Effector memory CD8-positive, alpha-beta T cell (primary cell): ENCODE measurements at regions not wholly inside any gene's neighbourhood (a gene's known extent, or its start where the extent isn't known, plus 50 kb on each side); places are given as distances from the start of the nearest gene placed in this dataset.

Experiments used
- ATAC-seq: fragments of 150-1000 bp; cut with Tn5 transposase; replicated peaks from 2 replicates; pipeline ENCODE4 v1.10.0; 2021; ENCODE audit warnings: mild to moderate bottlenecking, moderate library complexity
- DNase-seq, 3 experiments: peaks; one replicate each; pipeline ENCODE4 v3.0.0; 2021
- H3K27ac Mint-ChIP-seq, 2 donors: one replicate each; pipeline ENCODE4 v1.8.0; 2022; ENCODE audit warnings: mild to moderate bottlenecking in 2 of 2, mixed read lengths in 2 of 2, moderate library complexity in 2 of 2
- H3K27me3 Mint-ChIP-seq, 2 donors: one replicate each; pipeline ENCODE4 v1.8.0; 2022; ENCODE audit warnings: mixed read lengths in 2 of 2
- H3K36me3 Mint-ChIP-seq: one replicate; pipeline ENCODE4 v1.8.0; 2022; ENCODE audit warnings: mild to moderate bottlenecking, moderate library complexity, mixed read lengths; ENCODE audit not compliant: insufficient read depth
- H3K4me1 Mint-ChIP-seq, 2 donors: one replicate each; pipeline ENCODE4 v1.8.0; 2022; ENCODE audit warnings: low read depth in 2 of 2, mixed read lengths in 2 of 2
- H3K4me3 Mint-ChIP-seq, 2 donors: one replicate each; pipeline ENCODE4 v1.8.0; 2022; ENCODE audit warnings: mild to moderate bottlenecking in 2 of 2, mixed read lengths in 2 of 2, moderate library complexity in 2 of 2
- H3K9me3 Mint-ChIP-seq, 2 donors: one replicate each; pipeline ENCODE4 v1.8.0; 2022; ENCODE audit warnings: mixed read lengths in 2 of 2

DNA sequence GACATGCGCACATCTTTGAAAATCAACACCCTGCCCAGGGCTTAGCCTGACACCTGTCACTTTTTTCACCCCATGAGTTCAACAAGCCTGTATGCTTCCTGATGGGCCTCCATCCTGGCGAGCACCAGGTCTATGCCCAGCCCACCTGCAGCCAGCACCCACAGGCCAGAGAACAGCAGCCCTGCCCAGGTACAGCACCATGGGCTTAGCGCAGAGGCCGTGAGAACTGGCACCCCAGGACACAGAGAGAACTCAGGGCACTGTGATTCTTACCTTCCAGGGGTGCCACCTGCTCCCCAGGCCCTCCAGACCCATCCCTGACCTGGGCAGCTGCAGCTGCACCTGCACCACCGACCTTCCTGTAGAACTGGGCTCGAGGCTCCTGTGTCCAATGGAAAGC lies 536.6 kb downstream of the TCERG1L start:
- Mint-ChIP-seq H3K4me1 (no peaks in the 10 kb centered on the region), H3K9me3 (peaks cover 0 to 1% of the 10 kb centered on the region in 2 donors), H3K4me3 (no peak overlapping the region), H3K27ac (no peak overlapping the region), H3K36me3 (peaks cover 3% of the 10 kb centered on the region), H3K27me3 (peaks cover 0 to 9% of the 10 kb centered on the region in 2 donors)
- ATAC-seq, result no peak
- DNase-seq, result no peak

DNA sequence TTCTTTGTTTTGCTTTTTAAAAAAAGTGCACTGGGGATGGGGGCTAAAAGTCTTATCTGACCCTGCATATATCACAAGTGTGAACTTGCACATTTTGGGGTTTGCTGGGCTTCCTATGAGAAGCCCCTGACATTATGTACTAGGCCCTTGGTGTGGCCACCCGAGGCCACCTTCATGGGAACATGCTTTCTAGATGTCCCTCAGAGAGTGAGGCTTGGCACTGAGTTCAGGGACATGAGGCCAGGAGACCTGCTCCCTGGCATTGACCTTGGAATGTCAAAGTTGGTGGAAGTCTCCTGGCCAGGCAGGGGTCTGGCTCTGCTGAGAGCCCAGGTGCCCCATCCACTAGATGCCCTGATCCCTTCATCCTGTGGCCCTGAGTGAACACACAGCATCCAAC lies 536.2 kb downstream of the TCERG1L start:
- H3K4me1 Mint-ChIP-seq, result no peaks in the 10 kb centered on the region

DNA sequence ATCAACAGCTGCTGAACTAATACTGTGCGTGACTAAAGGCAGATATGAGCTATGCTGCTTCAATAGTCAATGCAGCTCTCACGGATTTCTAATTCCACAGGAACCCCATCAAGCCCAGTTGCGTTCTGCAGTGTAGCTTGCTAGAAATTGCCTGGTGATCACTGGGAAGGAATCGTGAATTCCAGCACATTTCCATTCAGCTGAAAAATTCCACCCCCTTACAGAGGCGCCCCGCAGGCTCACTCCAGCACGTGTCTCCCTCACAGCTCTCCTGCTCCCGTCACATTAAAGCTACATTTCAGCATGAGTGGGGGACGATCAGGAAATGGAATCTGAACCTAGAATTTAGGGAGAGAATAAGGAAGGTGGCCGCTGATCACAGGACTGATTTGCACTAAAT lies 534.8 kb downstream of the TCERG1L start:
- DNase-seq (no peak), ATAC-seq (no peak)
- Mint-ChIP-seq H3K27me3 (peaks cover 0 to 9% of the 10 kb centered on the region in 2 donors), H3K4me3 (no peak overlapping the region), H3K27ac (no peak overlapping the region), H3K36me3 (peaks cover 3% of the 10 kb centered on the region), H3K4me1 (no peaks in the 10 kb centered on the region), H3K9me3 (peaks cover 0 to 3% of the 10 kb centered on the region in 2 donors)

More for the DNA sequence above, 536.2 kb downstream of the TCERG1L start:
- no peak overlapping the region for H3K27ac Mint-ChIP-seq
- no peak for DNase-seq
- peaks cover 3% of the 10 kb centered on the region for H3K36me3 Mint-ChIP-seq
- no peak for ATAC-seq
- peaks cover 0 to 1% of the 10 kb centered on the region in 2 donors for H3K9me3 Mint-ChIP-seq
- H3K27me3 Mint-ChIP-seq, result peaks cover 0 to 9% of the 10 kb centered on the region in 2 donors
- H3K4me3 Mint-ChIP-seq, result no peak overlapping the region

DNA sequence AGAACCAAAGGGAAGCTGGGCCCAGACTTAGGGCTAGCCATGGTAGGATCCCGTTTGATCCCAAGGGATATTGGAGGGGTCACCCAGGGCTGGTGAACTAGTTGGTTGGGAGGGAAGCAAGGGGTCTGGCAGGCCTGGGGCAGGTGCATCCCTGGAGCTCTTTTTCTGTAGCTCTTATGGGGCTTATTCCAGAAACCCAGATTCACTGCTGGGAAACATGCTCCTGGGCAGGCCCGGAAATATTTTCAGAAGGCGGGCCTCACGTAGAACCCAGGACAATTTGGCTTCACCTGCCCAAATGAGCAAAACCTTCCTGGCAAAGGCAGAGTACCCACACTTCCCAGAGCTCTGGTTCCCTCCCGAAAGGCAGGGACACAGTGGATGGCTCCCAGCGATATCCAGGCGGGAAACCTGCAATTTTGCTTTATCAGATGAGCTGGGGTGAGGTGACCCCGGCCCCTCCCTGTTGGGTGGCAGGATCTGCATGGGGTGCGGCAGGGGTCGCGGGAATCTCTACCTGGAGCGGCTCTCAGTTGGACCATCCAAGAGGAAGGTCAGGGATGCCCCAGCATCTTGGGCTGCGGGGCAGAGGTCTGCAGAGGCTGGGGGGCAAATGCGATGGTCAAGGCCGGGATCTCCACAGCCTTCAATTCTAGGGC lies 533.9 kb downstream of the TCERG1L start:
- H3K36me3 Mint-ChIP-seq, result peaks cover 3% of the 10 kb centered on the region
- no peak overlapping the region for H3K27ac Mint-ChIP-seq
- H3K27me3 Mint-ChIP-seq, result peaks cover 0 to 9% of the 10 kb centered on the region in 2 donors

DNA sequence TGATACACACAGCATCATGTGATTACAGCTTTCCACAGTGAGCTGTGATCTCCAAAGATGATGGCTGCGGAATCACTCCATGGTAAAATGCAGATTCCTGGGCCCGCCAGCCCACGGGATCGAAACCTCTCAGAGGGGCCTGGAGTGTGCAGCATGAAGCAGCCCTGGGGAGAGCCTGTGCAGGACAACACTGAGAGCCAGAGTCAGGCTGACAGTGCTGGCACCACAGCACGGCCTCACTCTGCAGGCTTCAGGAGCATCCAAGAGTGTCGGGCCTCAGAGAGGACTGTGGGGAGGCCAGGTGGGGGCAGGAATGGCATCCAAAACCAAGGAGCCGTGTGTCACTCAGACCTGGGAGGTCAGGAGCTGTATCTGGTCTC lies 533.4 kb downstream of the TCERG1L start:
- Mint-ChIP-seq H3K27me3 (peaks cover 0 to 9% of the 10 kb centered on the region in 2 donors), H3K4me3 (no peak overlapping the region), H3K4me1 (no peaks in the 10 kb centered on the region), H3K27ac (no peak overlapping the region), H3K9me3 (peaks cover 0 to 3% of the 10 kb centered on the region in 2 donors), H3K36me3 (peaks cover 3% of the 10 kb centered on the region)
- ATAC-seq (no peak), DNase-seq (no peak)

More for the DNA sequence above, 533.9 kb downstream of the TCERG1L start:
- H3K4me3 Mint-ChIP-seq, result no peak overlapping the region
- peaks cover 0 to 3% of the 10 kb centered on the region in 2 donors for H3K9me3 Mint-ChIP-seq
- no peak for DNase-seq
- no peak for ATAC-seq
- H3K4me1 Mint-ChIP-seq, result no peaks in the 10 kb centered on the region

DNA sequence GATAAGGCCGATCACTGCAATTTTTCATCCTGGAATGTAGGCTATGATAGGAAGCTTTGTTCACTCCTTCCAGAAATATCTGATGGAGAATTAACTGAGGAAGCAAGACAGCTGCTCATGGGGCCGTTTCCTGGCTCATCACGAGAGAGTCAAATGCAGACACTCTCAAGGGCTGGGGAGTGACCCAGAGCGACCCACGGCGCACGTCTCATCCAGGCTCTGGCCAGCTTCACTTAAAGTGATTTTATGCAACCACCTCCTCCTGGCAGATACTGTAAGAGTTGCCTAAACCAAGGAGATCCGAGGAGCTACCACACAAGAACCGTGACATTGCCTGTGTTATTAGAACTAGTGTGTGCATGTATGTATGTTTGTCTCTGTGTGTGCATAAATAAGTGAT lies 530.8 kb downstream of the TCERG1L start:
- Mint-ChIP-seq H3K27me3 (no peaks in the 10 kb centered on the region), H3K4me3 (no peak overlapping the region), H3K27ac (no peak overlapping the region), H3K9me3 (peaks cover 0 to 3% of the 10 kb centered on the region in 2 donors), H3K36me3 (peaks cover 3% of the 10 kb centered on the region), H3K4me1 (no peaks in the 10 kb centered on the region)
- no peak for ATAC-seq
- DNase-seq, result no peak

DNA sequence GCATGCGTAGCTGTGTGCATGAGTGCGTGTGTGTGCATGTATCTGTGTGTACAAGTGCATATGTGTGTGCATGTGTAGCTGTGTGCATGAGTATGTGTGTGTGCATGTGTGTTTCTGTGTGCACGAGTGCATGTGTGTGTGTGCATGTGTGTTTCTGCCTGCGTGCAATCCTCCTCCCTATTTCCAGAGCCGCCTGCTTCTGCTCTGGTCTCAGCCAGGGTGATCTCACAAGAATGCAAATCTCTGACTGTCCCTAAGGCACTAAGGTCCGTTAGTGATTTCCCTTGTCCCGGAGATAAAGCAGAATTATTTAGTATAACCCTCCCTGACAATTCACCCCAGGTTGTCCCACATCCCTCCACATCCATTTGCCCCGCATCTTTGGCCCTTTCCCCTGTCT lies 530.3 kb downstream of the TCERG1L start:
- H3K9me3 Mint-ChIP-seq, result peaks cover 0 to 3% of the 10 kb centered on the region in 2 donors
- DNase-seq (no peak), ATAC-seq (no peak)
- no peak overlapping the region for H3K27ac Mint-ChIP-seq
- H3K27me3 Mint-ChIP-seq, result no peaks in the 10 kb centered on the region
- H3K4me3 Mint-ChIP-seq, result no peak overlapping the region
- H3K36me3 Mint-ChIP-seq, result peaks cover 3% of the 10 kb centered on the region
- H3K4me1 Mint-ChIP-seq, result no peaks in the 10 kb centered on the region

DNA sequence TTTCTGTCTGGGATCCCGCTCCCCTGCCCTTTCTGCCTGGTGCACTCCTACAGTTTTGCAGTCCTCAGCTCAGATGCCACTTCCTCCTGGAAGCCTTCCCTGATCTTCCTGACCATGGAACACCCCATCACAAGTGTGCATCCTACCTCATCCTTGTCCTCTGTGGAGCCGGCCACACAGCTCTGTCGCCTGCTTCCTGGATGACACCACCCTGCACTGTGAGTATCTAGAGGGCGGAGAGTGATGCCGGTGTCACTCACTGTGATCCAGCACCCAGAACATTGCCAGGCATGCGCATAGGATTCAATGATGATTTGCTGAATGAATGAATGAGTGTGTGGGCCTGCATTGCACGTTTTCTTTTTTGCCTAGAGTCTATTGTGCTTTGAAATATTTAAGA lies 529.9 kb downstream of the TCERG1L start:
- no peak for DNase-seq
- no peak overlapping the region for H3K27ac Mint-ChIP-seq
- no peaks in the 10 kb centered on the region for H3K27me3 Mint-ChIP-seq
- ATAC-seq, result no peak
- peaks cover 0 to 3% of the 10 kb centered on the region in 2 donors for H3K9me3 Mint-ChIP-seq
- H3K4me3 Mint-ChIP-seq, result no peak overlapping the region
- peaks cover 3% of the 10 kb centered on the region for H3K36me3 Mint-ChIP-seq
- no peaks in the 10 kb centered on the region for H3K4me1 Mint-ChIP-seq

DNA sequence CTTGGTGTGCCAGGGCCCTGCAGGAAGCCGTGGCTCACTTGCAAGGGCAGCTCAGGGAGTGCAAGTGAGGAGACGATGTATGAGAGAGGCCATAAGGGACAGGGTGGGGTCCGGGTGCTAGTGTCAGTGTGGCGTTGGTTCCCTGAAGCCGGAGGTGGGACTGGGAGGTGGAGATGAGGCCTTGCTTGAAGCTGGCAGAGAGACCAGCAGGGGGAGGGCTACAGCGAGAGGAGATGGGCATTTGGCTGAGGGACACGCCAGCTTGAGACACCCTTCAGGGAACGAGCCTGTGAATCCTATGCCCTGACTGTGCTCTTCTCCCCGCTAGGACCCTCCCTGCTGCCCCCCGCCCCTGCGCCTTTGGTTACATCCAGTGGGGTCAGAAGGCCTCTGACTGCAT lies 529.1 kb downstream of the TCERG1L start:
- H3K27me3 Mint-ChIP-seq, result no peaks in the 10 kb centered on the region
- no peak overlapping the region for H3K27ac Mint-ChIP-seq
- ATAC-seq (no peak), DNase-seq (no peak)
- H3K9me3 Mint-ChIP-seq, result peaks cover 0 to 3% of the 10 kb centered on the region in 2 donors
- no peak overlapping the region for H3K4me3 Mint-ChIP-seq
- no peaks in the 10 kb centered on the region for H3K4me1 Mint-ChIP-seq
- peaks cover 3% of the 10 kb centered on the region for H3K36me3 Mint-ChIP-seq

DNA sequence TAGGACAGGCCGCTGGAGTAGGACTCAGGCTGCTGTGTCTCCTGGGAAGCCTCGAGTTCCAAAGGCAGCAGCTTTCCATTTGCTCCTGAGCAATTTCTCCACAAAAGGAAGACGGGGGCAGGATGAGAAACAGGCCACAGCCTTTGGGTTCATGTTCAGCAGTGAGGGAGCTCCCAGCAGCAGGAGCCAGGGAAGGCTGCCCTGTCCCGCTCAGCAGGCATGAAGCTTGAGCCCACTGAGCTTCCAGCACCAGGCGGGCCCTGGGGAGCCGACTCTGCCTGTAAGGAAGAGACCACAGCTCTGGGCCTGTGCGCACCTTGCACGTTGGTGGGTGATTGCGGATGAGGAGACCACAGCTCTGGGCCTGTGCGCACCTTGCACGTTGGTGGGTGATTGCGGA lies 527.2 kb downstream of the TCERG1L start:
- DNase-seq (no peak), ATAC-seq (no peak)
- H3K27ac Mint-ChIP-seq, result no peak overlapping the region

DNA sequence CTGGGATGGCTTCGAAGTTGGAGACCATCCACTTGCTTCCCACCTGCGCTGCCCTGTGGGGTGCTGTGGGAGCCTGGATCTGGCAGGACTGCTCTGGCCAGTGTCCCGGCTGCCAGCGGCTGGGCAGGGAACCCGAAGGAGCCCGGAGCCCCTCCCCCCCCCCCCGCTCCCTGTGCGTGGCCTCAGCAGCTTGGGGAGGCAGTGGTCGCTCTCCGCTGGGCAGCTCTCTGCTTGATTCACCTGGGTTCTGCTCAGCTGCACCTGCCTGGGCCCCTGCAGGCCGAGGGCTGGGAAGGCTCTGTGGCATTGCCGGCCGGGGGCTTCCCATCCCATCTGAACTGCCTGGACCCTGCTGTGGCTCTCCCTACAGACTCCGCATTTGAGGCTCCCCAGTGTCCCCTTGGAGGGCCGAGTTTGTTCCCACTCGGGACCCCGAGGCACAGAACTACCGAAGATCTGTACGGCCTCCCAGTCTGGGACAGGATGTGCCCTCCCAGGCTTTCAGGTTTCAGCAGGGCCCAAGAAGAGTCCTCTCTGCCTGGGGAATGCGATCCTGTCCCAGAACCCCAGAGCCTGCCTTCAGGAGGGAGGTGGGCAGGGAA lies 525.1 kb downstream of the TCERG1L start:
- no peak overlapping the region for H3K27ac Mint-ChIP-seq
- H3K36me3 Mint-ChIP-seq, result no peaks in the 10 kb centered on the region
- H3K9me3 Mint-ChIP-seq, result peaks cover 0 to 5% of the 10 kb centered on the region in 2 donors
- no peaks in the 10 kb centered on the region for H3K4me1 Mint-ChIP-seq
- ATAC-seq, result no peak
- no peak overlapping the region for H3K4me3 Mint-ChIP-seq
- no peaks in the 10 kb centered on the region for H3K27me3 Mint-ChIP-seq
- no peak for DNase-seq

More for the DNA sequence above, 527.2 kb downstream of the TCERG1L start:
- Mint-ChIP-seq H3K36me3 (no peaks in the 10 kb centered on the region), H3K27me3 (no peaks in the 10 kb centered on the region), H3K9me3 (peaks cover 0 to 7% of the 10 kb centered on the region in 2 donors), H3K4me1 (no peaks in the 10 kb centered on the region), H3K4me3 (no peak overlapping the region)

DNA sequence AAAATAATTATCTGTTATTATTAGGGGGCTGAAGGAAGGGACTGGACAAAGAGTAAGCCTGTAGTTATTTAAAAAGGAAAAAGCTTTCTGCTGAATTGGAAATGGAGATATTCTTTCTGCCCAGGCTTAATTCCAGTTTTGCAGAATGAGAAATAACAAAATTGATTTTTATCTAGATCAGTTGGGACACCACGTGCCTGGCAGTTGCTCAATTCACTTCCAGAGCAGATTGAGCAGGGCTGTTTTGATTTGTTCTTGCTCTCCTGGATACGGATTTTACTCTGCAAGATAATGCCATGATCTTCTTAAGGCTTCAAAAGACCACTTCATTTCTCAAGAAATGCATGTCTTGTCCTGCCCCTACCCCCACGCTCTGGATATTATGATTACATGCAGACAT lies 524.3 kb downstream of the TCERG1L start:
- H3K27me3 Mint-ChIP-seq, result no peaks in the 10 kb centered on the region
- H3K9me3 Mint-ChIP-seq, result peaks cover 0 to 4% of the 10 kb centered on the region in 2 donors
- H3K27ac Mint-ChIP-seq, result no peak overlapping the region
- ATAC-seq (no peak), DNase-seq (no peak)
- no peaks in the 10 kb centered on the region for H3K36me3 Mint-ChIP-seq
- no peak overlapping the region for H3K4me3 Mint-ChIP-seq
- no peaks in the 10 kb centered on the region for H3K4me1 Mint-ChIP-seq

DNA sequence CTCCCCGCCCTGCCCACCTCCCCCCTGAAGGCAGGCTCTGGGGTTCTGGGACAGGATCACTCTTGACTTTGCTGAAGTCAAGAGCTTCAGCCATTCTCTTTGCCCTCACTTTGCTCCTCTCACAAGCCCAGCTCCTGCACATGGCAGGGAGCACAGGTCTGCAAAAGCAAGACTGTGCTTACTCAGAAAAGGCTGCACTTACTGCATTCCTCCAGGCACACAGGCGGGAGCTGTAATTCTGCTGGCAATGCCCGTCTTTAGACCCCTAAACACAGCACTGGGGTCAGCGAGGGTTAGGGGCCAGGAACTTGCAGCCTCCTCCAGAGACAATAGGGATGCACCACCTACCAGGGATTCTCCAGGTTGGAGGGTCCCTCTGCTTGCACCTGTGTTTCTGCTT lies 523.7 kb downstream of the TCERG1L start:
- H3K36me3 Mint-ChIP-seq, result no peaks in the 10 kb centered on the region
- no peak overlapping the region for H3K4me3 Mint-ChIP-seq
- DNase-seq, result no peak
- H3K27ac Mint-ChIP-seq, result no peak overlapping the region
- no peaks in the 10 kb centered on the region for H3K4me1 Mint-ChIP-seq
- no peak for ATAC-seq
- H3K9me3 Mint-ChIP-seq, result peaks cover 0 to 4% of the 10 kb centered on the region in 2 donors
- no peaks in the 10 kb centered on the region for H3K27me3 Mint-ChIP-seq

DNA sequence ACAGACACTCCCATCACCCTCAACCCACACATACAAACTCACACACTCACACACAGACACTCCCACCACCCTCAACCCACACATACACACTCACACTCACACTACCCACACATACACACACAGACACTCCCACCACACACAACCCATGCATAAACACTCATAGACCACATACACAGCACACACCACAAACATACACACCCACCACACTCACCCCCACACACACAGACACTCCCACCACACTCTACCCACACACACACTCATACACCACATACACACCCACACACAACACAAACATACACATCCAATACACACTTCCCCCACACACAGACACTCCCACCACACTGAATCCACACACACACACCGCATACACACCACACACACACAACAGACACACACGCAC lies 521.2 kb downstream of the TCERG1L start:
- H3K27me3 Mint-ChIP-seq, result no peaks in the 10 kb centered on the region
- no peaks in the 10 kb centered on the region for H3K36me3 Mint-ChIP-seq
- H3K4me1 Mint-ChIP-seq, result no peaks in the 10 kb centered on the region
- DNase-seq (no peak), ATAC-seq (no peak)
- no peak overlapping the region for H3K4me3 Mint-ChIP-seq
- H3K27ac Mint-ChIP-seq, result no peak overlapping the region
- peaks cover 0 to 4% of the 10 kb centered on the region in 2 donors for H3K9me3 Mint-ChIP-seq
